Mesendoderm (in vitro differentiated cells): ENCODE measurements at regions not wholly inside any gene's neighbourhood (a gene's known extent, or its start where the extent isn't known, plus 50 kb on each side); places are given as distances from the start of the nearest gene placed in this dataset.

Experiments
- DNase-seq: peaks from one replicate; pipeline ENCODE4 v3.0.0; 2013
- H2AK5ac ChIP-seq: 2 replicates; pipeline ENCODE4 v1.6.1; 2013; ENCODE audit warnings: low read length, inconsistent platforms
- H2BK120ac ChIP-seq: 2 replicates; pipeline ENCODE4 v1.6.1; 2013; ENCODE audit warnings: low read depth, mild to moderate bottlenecking, low read length, moderate library complexity, mixed read lengths
- H2BK15ac ChIP-seq: replicated peaks from 2 replicates; pipeline ENCODE4 v1.6.1; 2013; ENCODE audit warnings: low read depth, mild to moderate bottlenecking, moderate library complexity
- H2BK5ac ChIP-seq: 2 replicates; pipeline ENCODE4 v1.6.1; 2013; ENCODE audit warnings: low read length, inconsistent platforms
- H3K18ac ChIP-seq: 2 replicates; pipeline ENCODE4 v1.6.1; 2013; ENCODE audit warnings: mild to moderate bottlenecking, low read length, mixed read lengths
- H3K23ac ChIP-seq: one replicate; pipeline ENCODE4 v1.6.1; 2013; ENCODE audit warnings: low read length
- H3K27ac ChIP-seq: 2 replicates; pipeline ENCODE4 v1.5.1; 2013; ENCODE audit warnings: low read depth, mild to moderate bottlenecking, inconsistent platforms, low read length, moderate library complexity
- H3K27me3 ChIP-seq: 2 replicates; pipeline ENCODE4 v1.6.1; 2013; ENCODE audit warnings: low read length, control low read depth, mild to moderate bottlenecking, inconsistent platforms; ENCODE audit not compliant: insufficient read depth, poor library complexity
- H3K36me3 ChIP-seq: 2 replicates; pipeline ENCODE4 v1.6.1; 2013; ENCODE audit warnings: low read length, inconsistent platforms; ENCODE audit not compliant: control insufficient read depth, insufficient read depth
- H3K4ac ChIP-seq: one replicate; pipeline ENCODE4 v1.6.1; 2013; ENCODE audit warnings: low read depth, mild to moderate bottlenecking, low read length, moderate library complexity
- H3K4me1 ChIP-seq: 2 replicates; pipeline ENCODE4 v1.6.1; 2013; ENCODE audit warnings: low read depth, low read length, inconsistent platforms; ENCODE audit not compliant: control insufficient read depth
- H3K4me2 ChIP-seq: 2 replicates; pipeline ENCODE4 v1.6.1; 2013; ENCODE audit warnings: low read length
- H3K4me3 ChIP-seq: 2 replicates; pipeline ENCODE4 v1.5.1; 2013; ENCODE audit warnings: mild to moderate bottlenecking, low read length
- H3K56ac ChIP-seq: one replicate; pipeline ENCODE4 v1.6.1; 2013; ENCODE audit warnings: low read length
- H3K79me1 ChIP-seq: 2 replicates; pipeline ENCODE4 v1.6.1; 2013; ENCODE audit warnings: low read length, inconsistent platforms
- H3K79me2 ChIP-seq: 2 replicates; pipeline ENCODE4 v1.6.1; 2013; ENCODE audit warnings: mild to moderate bottlenecking, low read length; ENCODE audit not compliant: control insufficient read depth, insufficient read depth
- H3K9ac ChIP-seq: 2 replicates; pipeline ENCODE4 v1.6.1; 2013; ENCODE audit warnings: low read length, inconsistent platforms
- H4K5ac ChIP-seq: one replicate; pipeline ENCODE4 v1.6.1; 2013; ENCODE audit warnings: low read length
- H4K8ac ChIP-seq: one replicate; pipeline ENCODE4 v1.6.1; 2013; ENCODE audit warnings: low read depth, mild to moderate bottlenecking, control low read depth, low read length, moderate library complexity
- WGBS: extraction: QIAGEN DNeasy Blood & Tissue Kit; methylation state at CpG from one replicate; pipeline ENCODE4 v1.1.7; 2013; ENCODE audit warnings: low lambda C conversion rate, missing lambda C conversion rate; ENCODE audit not compliant: insufficient coverage; ENCODE audit errors: extremely low coverage; 5-methylcytosine and 5-hydroxymethylcytosine counted together

GRCh38 chr17:13869331-13869940 is 199.9 kb upstream of the COX10 start:
- H3K4ac ChIP-seq, result no peak overlapping the region
- H3K79me2 ChIP-seq, result no peaks in the 10 kb centered on the region
- H3K23ac ChIP-seq, result no peak overlapping the region
- H3K4me1 ChIP-seq, result no peaks in the 10 kb centered on the region
- no peak overlapping the region for H2BK120ac ChIP-seq
- no peak overlapping the region for H3K27ac ChIP-seq
- H3K4me2 ChIP-seq, result no peak overlapping the region
- no peak overlapping the region for H2AK5ac ChIP-seq
- no peak overlapping the region for H2BK15ac ChIP-seq
- no peak overlapping the region for H3K9ac ChIP-seq
- H3K36me3 ChIP-seq, result no peaks in the 10 kb centered on the region
- no peak overlapping the region for H3K4me3 ChIP-seq
- H4K5ac ChIP-seq, result no peak overlapping the region
- no peak overlapping the region for H4K8ac ChIP-seq
- H3K18ac ChIP-seq, result no peak overlapping the region
- H2BK5ac ChIP-seq, result no peak overlapping the region
- DNase-seq, result no peak
- H3K79me1 ChIP-seq, result no peaks in the 10 kb centered on the region
- H3K27me3 ChIP-seq, result no peaks in the 10 kb centered on the region
- WGBS, result no CpG with 5 or more reads among the region's 9 CpGs
- no peak overlapping the region for H3K56ac ChIP-seq

GRCh38 chr17:13871261-13871660 is 198.0 kb upstream of the COX10 start:
- no peak for DNase-seq
- Histone ChIP-seq H3K4me2 (no peak overlapping the region), H3K23ac (no peak overlapping the region), H3K36me3 (no peaks in the 10 kb centered on the region), H4K5ac (no peak overlapping the region), H3K9ac (no peak overlapping the region), H2AK5ac (no peak overlapping the region), H4K8ac (no peak overlapping the region), H3K27ac (no peak overlapping the region), H3K4me3 (no peak overlapping the region), H3K79me1 (no peaks in the 10 kb centered on the region), H3K4me1 (peaks cover 2% of the 10 kb centered on the region), H2BK15ac (no peak overlapping the region), H3K4ac (no peak overlapping the region), H3K18ac (no peak overlapping the region), H2BK5ac (no peak overlapping the region), H3K79me2 (no peaks in the 10 kb centered on the region), H2BK120ac (no peak overlapping the region), H3K27me3 (no peaks in the 10 kb centered on the region), H3K56ac (no peak overlapping the region)
- no CpG with 5 or more reads among the region's 4 CpGs for WGBS

- no CpG with 5 or more reads among the region's 3 CpGs for WGBS
- H3K27ac ChIP-seq, result no peak overlapping the region
- H3K18ac ChIP-seq, result no peak overlapping the region
- H2BK120ac ChIP-seq, result no peak overlapping the region
- H4K8ac ChIP-seq, result no peak overlapping the region
- no peak overlapping the region for H3K4me3 ChIP-seq
- no peak overlapping the region for H3K9ac ChIP-seq
- H3K4me2 ChIP-seq, result no peak overlapping the region
- no peaks in the 10 kb centered on the region for H3K79me2 ChIP-seq
- DNase-seq, result no peak
- no peak overlapping the region for H2BK15ac ChIP-seq
- no peak overlapping the region for H2BK5ac ChIP-seq
- H4K5ac ChIP-seq, result no peak overlapping the region
- H3K4me1 ChIP-seq, result peaks cover 2% of the 10 kb centered on the region
- no peaks in the 10 kb centered on the region for H3K36me3 ChIP-seq
- no peak overlapping the region for H3K56ac ChIP-seq
- no peak overlapping the region for H3K23ac ChIP-seq
- no peak overlapping the region for H3K4ac ChIP-seq
- no peak overlapping the region for H2AK5ac ChIP-seq
- H3K27me3 ChIP-seq, result no peaks in the 10 kb centered on the region
- H3K79me1 ChIP-seq, result no peaks in the 10 kb centered on the region
Observed at GRCh38 chr17:13874134-13874533, 195.2 kb upstream of the COX10 start.

- Histone ChIP-seq H3K56ac (no peak overlapping the region), H2BK120ac (no peak overlapping the region), H3K18ac (no peak overlapping the region), H3K36me3 (no peaks in the 10 kb centered on the region), H2BK15ac (no peak overlapping the region), H3K27ac (no peak overlapping the region), H3K4me2 (no peak overlapping the region), H3K4me1 (peaks cover 2% of the 10 kb centered on the region), H4K5ac (no peak overlapping the region), H3K9ac (no peak overlapping the region), H3K27me3 (no peaks in the 10 kb centered on the region), H3K79me2 (no peaks in the 10 kb centered on the region), H3K79me1 (no peaks in the 10 kb centered on the region), H2BK5ac (no peak overlapping the region), H2AK5ac (no peak overlapping the region), H3K4ac (no peak overlapping the region), H3K23ac (no peak overlapping the region), H4K8ac (no peak overlapping the region), H3K4me3 (no peak overlapping the region)
- DNase-seq, result peak; percentile 49
- no CpG with 5 or more reads among the region's 1 CpG for WGBS
Observed at GRCh38 chr17:13874817-13875216, 194.5 kb upstream of the COX10 start.

GRCh38 chr17:13879961-13880466 is 189.3 kb upstream of the COX10 start:
- DNase-seq, result no peak
- no peak overlapping the region for H3K56ac ChIP-seq

GRCh38 chr17:13883659-13884058 is 185.6 kb upstream of the COX10 start:
- Histone ChIP-seq H3K4me2 (no peak overlapping the region), H3K27me3 (no peaks in the 10 kb centered on the region), H2BK120ac (no peak overlapping the region), H3K79me1 (no peaks in the 10 kb centered on the region), H4K8ac (no peak overlapping the region), H3K9ac (no peak overlapping the region), H3K4ac (no peak overlapping the region), H2AK5ac (no peak overlapping the region), H3K27ac (no peak overlapping the region), H3K4me3 (no peak overlapping the region), H3K79me2 (no peaks in the 10 kb centered on the region), H3K18ac (no peak overlapping the region), H3K36me3 (no peaks in the 10 kb centered on the region), H3K23ac (no peak overlapping the region), H3K56ac (no peak overlapping the region), H4K5ac (no peak overlapping the region), H2BK5ac (no peak overlapping the region), H3K4me1 (no peaks in the 10 kb centered on the region), H2BK15ac (no peak overlapping the region)
- DNase-seq, result no peak
- no CpG with 5 or more reads among the region's 3 CpGs for WGBS

More at GRCh38 chr17:13879961-13880466, 189.3 kb upstream of the COX10 start:
- H3K4me2 ChIP-seq, result no peak overlapping the region
- H4K5ac ChIP-seq, result no peak overlapping the region
- H3K4ac ChIP-seq, result no peak overlapping the region
- no peak overlapping the region for H3K9ac ChIP-seq
- no peak overlapping the region for H3K23ac ChIP-seq
- no peaks in the 10 kb centered on the region for H3K36me3 ChIP-seq
- no peak overlapping the region for H3K4me3 ChIP-seq
- no peaks in the 10 kb centered on the region for H3K4me1 ChIP-seq
- H2BK5ac ChIP-seq, result no peak overlapping the region
- H3K18ac ChIP-seq, result no peak overlapping the region
- no peaks in the 10 kb centered on the region for H3K79me2 ChIP-seq
- no peak overlapping the region for H4K8ac ChIP-seq
- no peak overlapping the region for H2AK5ac ChIP-seq
- no peak overlapping the region for H3K27ac ChIP-seq
- no peak overlapping the region for H2BK15ac ChIP-seq
- H3K79me1 ChIP-seq, result no peaks in the 10 kb centered on the region
- H3K27me3 ChIP-seq, result no peaks in the 10 kb centered on the region
- no peak overlapping the region for H2BK120ac ChIP-seq
- WGBS, result no CpG with 5 or more reads among the region's 5 CpGs
